Testis (tissue), 2 donors: ENCODE measurements at regions not wholly inside any gene's neighbourhood (a gene's known extent, or its start where the extent isn't known, plus 50 kb on each side); places are given as distances from the start of the nearest gene placed in this dataset.
"Not testable (repeated sequence)": the region's sequence is repeated elsewhere in the genome, so short reads cannot be mapped to it uniquely, and the experiment has no call there.

ENCODE experiments used
- CTCF ChIP-seq, 3 experiments: fragments of 450-650 bp in 2 of 3; fragments of 200-600 bp in 1 of 3; sonication (generic) in 1 of 3; IDR thresholded peaks; one replicate each; pipeline ENCODE4 v1.5.1; 2016 to 2019; ENCODE audit warnings: antibody characterized with exemption in 3 of 3, mild to moderate bottlenecking in 2 of 3, moderate library complexity in 1 of 3
- POLR2A ChIP-seq: fragments of 450-650 bp; IDR thresholded peaks from one replicate; pipeline ENCODE4 v1.6.1; 2017; ENCODE audit warnings: antibody characterized with exemption, mild to moderate bottlenecking, moderate library complexity

- TF ChIP-seq POLR2A; CTCF (IDR thresholded peaks at IDR 0.05): not testable (repeated sequence)
Observed at GRCh38 chr5:165045941-165046340, 1540.5 kb downstream of the MAT2B start.
